Activated T-helper 2 cell treated with anti-CD3 and anti-CD28 coated beads, Interferon-gamma antibody, Interleukin-2, Interleukin-4, amounts not matched to agents 10 μg/mL and 5 μg/mL and 100 μg/mL, durations not matched to agents 14 hours and 24 hours and 36 hours (primary cell): ENCODE measurements at regions not wholly inside any gene's neighbourhood (a gene's known extent, or its start where the extent isn't known, plus 50 kb on each side); places are given as distances from the start of the nearest gene placed in this dataset.

Experiments used
- DNase-seq: peaks from one replicate; pipeline ENCODE4 v3.0.0; 2021; ENCODE audit warnings: low spot score
- H3K27ac Mint-ChIP-seq: one replicate; pipeline ENCODE4 v1.8.0; 2021; ENCODE audit warnings: mixed read lengths
- H3K27me3 Mint-ChIP-seq: one replicate; pipeline ENCODE4 v1.8.0; 2021; ENCODE audit warnings: low read depth, mixed read lengths
- H3K36me3 Mint-ChIP-seq: one replicate; pipeline ENCODE4 v1.8.0; 2021; ENCODE audit warnings: low read depth, mixed read lengths
- H3K4me1 Mint-ChIP-seq: one replicate; pipeline ENCODE4 v1.8.0; 2021; ENCODE audit warnings: low read depth, mixed read lengths
- H3K4me3 Mint-ChIP-seq: one replicate; pipeline ENCODE4 v1.8.0; 2021; ENCODE audit warnings: low read depth, mild to moderate bottlenecking, moderate library complexity, mixed read lengths
- H3K9me3 Mint-ChIP-seq: one replicate; pipeline ENCODE4 v1.8.0; 2021; ENCODE audit warnings: mixed read lengths
- intact Hi-C: fragments of 100-400 bp; cut with micrococcal nuclease; formaldehyde crosslinking; loops from one replicate; pipeline ENCODE4 v1.15.1; 2023

DNA sequence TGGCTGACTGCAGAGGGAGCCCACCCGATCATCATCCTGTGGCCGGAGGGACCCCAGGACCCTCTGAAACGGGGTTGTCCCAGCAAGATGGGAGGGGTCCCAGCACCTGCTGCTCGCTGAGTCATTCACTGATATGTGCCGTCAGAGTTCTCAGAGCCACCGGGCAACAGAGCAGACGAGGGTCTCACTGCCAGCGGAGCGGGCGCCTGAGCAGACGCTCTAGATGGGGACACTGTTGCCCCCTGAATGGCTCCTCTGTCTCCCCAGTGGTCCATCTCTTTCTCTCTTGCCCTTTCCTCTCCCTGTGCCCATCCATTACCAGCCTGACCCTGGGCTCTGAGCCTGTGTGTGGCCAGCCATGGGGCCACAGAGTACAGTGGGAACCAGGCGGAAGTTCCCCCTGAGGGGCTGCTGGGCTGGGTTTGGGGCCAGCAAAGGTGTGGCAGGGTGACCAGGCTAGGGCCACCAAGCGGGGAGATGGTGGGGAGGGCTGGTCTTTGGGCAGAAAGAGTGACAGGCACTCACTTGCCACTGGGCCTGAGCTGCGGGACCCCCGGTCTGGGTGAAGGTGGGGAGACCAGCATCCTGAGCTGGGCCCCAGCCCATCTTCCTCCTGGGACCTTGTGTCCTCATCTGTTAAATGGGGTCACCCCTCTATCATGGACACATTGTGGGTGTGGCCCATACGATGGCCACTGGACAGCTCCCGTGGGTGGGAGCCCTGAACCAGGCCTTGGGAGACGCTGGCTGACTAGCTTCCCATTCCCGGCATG is 90.9 kb downstream of the HMX1 start:
- Mint-ChIP-seq H3K36me3 (no peaks in the 10 kb centered on the region), H3K4me1 (no peaks in the 10 kb centered on the region), H3K9me3 (no peaks in the 10 kb centered on the region), H3K27me3 (no peaks in the 10 kb centered on the region), H3K4me3 (no peak overlapping the region), H3K27ac (no peak overlapping the region)
- intact Hi-C loops, result no loop called here
- no peak for DNase-seq

DNA sequence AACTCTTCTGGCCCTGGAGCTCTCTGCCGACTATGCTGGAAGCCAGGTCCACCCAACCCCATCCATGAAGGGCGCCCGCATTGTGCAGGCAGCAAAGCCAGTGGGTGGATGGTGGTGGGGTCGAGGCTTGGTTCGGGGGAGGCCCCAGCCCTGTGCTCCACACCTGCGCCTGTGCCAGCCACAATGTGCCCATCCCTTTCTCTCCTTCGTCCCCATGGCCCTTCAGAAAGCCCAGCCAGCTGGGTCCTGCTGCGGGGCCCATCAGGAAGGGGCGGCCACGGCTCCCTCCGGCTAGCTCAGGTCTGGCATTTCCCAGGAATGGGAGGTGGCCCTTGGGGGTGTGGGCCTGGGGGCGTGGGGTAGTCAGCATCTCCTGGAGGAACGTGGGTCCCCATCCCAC is 91.6 kb downstream of the HMX1 start:
- Mint-ChIP-seq H3K9me3 (no peaks in the 10 kb centered on the region), H3K27me3 (no peaks in the 10 kb centered on the region), H3K4me3 (no peak overlapping the region), H3K4me1 (no peaks in the 10 kb centered on the region), H3K27ac (no peak overlapping the region), H3K36me3 (no peaks in the 10 kb centered on the region)
- intact Hi-C loops, result no loop called here
- no peak for DNase-seq

DNA sequence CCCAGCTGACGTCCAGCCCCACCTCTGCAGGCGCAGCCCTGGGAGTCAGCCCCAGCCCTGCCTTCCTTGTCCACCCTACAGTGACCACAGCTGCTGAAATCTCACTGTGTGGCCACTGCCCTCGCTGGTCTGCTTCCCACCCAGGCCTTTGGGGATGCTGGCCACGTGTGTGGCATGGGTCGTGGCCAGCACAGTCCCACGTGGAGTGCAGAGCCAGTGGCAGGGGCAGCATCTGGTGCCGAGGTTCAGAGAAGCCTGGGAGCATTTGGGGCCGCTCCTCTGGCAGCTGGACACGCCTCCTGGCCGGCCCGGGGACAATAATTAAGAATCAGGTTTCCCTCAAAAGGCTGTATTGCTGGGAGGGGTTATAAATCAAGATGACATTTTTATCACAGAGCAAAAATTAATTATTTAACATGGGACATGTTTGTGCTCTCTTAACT is 92.1 kb downstream of the HMX1 start:
- no peak for DNase-seq
- no peaks in the 10 kb centered on the region for H3K27me3 Mint-ChIP-seq
- no peak overlapping the region for H3K27ac Mint-ChIP-seq
- H3K4me1 Mint-ChIP-seq, result no peaks in the 10 kb centered on the region
- no peak overlapping the region for H3K4me3 Mint-ChIP-seq
- intact Hi-C loops, result no loop called here
- H3K9me3 Mint-ChIP-seq, result no peaks in the 10 kb centered on the region
- H3K36me3 Mint-ChIP-seq, result no peaks in the 10 kb centered on the region

DNA sequence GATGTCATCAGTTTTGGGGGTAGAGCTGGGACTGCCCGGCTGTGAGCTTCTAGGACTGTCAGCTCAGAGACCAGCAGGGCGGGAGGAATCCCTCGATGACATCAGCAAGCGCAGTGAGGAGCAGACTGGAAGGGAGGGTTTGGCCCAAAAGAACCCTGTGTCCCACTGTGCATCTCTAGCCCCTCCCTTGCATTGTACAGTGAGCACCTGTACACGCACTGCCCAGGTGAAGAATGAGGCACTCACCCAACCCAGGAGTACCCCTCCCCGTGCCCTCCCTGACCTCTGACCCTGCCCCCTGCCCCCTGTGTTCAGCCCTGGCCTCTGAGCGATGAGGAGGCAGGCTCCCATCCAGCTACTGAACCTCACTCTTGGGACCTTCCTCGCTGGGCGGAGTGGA is 92.9 kb downstream of the HMX1 start:
- no peak overlapping the region for H3K4me3 Mint-ChIP-seq
- H3K9me3 Mint-ChIP-seq, result no peaks in the 10 kb centered on the region
- H3K27ac Mint-ChIP-seq, result no peak overlapping the region
- no peaks in the 10 kb centered on the region for H3K27me3 Mint-ChIP-seq
- no peaks in the 10 kb centered on the region for H3K4me1 Mint-ChIP-seq
- no peak for DNase-seq
- H3K36me3 Mint-ChIP-seq, result no peaks in the 10 kb centered on the region
- intact Hi-C loops, result no loop called here

DNA sequence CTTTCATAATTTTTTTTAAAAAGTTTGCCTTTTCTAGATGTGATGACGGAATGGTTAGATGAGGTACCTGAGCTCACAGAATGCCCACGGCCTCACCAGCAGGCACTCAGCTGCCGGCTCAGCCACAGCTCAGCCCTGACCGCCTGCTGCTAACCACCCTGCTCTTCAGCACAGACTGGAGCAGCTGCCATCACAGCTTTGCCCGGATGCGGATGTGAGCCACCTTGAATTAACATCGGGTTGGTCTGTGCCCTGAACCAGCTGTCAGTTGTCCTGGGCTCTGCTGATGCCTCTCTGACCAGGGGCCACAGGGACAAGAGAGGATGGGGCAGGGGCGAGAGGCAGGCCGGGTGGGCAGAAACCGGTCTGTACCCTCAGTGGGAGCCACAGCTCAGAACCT is 93.3 kb downstream of the HMX1 start:
- intact Hi-C loops, result no loop called here
- Mint-ChIP-seq H3K4me3 (no peak overlapping the region), H3K9me3 (no peaks in the 10 kb centered on the region), H3K36me3 (no peaks in the 10 kb centered on the region), H3K27ac (no peak overlapping the region), H3K27me3 (no peaks in the 10 kb centered on the region), H3K4me1 (no peaks in the 10 kb centered on the region)
- DNase-seq, result no peak

DNA sequence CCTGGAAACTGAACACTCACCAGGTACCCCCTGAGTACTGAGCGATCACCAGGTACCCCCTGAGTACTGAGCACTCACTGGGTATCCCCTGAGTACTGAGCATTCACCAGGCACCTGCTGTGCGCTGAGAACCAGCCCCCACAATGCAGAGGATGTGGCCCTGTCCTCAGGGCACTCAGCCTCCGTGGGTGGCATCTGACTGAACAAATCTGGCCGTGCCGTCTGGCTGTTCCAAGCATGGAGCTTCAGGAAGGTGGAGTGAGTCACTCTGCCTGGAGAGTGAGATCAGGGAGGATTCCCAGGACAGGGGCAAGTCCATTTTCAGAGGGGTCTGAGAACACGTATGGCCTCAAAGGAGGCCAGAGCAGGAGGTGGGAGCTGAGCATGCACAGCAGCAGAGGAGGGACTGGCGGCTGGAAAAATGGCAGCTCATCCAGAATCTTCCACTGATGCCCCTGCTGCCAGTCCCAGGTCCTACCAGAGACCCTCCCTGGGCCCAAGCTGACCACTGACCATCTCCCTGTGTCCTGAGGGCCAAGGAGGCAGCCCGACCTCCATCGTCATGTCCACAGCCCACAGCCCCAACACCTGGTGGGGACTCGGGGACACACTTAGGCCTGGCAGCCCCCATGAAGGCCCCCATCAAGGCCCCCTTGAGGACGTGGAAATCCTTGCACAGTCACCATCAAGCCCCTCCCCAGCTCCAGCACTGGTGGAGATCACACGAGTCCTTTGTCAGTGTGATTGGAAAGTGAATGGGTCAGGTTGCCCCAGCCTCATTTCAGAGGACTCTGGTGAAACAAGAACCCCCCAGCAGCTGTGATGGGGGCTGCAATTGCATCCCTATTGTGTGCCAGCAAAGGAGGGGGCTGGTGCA is 94.1 kb downstream of the HMX1 start:
- Mint-ChIP-seq H3K4me3 (no peak overlapping the region), H3K9me3 (no peaks in the 10 kb centered on the region), H3K36me3 (no peaks in the 10 kb centered on the region), H3K27ac (no peak overlapping the region), H3K27me3 (no peaks in the 10 kb centered on the region), H3K4me1 (no peaks in the 10 kb centered on the region)
- no peak for DNase-seq
- intact Hi-C loops, result no loop called here

DNA sequence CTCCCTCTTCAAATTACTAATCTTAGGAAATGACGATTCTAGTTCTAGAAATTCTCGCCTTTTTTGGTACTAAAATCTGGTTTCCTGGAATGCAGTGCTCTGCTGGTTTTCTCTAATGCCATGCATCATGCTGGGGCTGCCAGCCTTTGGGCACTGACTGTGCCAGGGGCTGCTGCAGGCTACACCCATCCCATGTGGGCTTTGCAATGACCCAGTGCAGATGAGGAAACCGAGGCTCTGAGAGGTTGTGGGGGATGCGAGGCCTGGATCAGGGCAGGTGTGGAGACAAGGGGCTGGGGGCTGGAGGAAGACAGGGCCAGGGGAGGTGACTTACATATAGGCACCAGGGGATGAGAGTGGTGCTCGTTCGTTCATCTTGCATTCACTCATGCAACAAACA is 95.3 kb downstream of the HMX1 start:
- no peak overlapping the region for H3K27ac Mint-ChIP-seq
- no peaks in the 10 kb centered on the region for H3K36me3 Mint-ChIP-seq
- no peaks in the 10 kb centered on the region for H3K9me3 Mint-ChIP-seq
- no peaks in the 10 kb centered on the region for H3K4me1 Mint-ChIP-seq
- no peak for DNase-seq
- H3K4me3 Mint-ChIP-seq, result no peak overlapping the region
- no peaks in the 10 kb centered on the region for H3K27me3 Mint-ChIP-seq
- intact Hi-C loops, result no loop called here

DNA sequence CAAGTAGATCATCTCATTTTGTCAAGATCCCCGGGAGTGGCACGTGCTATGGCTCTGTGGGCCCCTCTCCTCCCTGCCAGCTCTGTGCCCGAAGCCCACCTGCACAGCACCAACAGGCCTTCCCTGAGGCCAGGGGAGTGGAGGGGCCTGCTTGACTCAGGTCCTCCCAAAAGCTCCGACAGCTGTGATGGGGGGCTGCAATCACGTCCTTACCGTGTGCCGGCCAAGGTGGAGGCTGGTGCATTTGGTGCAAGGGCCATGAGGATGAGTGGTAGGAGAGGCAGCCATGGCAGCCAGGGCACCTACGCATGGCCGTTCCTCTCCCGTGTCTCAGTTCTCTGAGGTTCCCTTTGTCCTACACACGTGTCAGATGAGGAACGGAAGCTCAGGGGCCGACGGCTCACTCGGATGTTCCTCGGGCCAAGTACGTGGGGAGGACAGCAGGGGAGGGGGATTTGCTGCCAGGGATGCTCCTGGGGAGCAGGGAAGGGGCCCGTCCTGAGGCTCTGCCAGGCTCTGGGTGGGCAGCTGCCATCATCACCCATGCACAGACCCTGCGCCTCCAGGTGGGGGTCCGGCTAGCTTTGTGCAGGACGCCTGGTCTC is 95.8 kb downstream of the HMX1 start:
- Mint-ChIP-seq H3K36me3 (no peaks in the 10 kb centered on the region), H3K4me1 (no peaks in the 10 kb centered on the region), H3K4me3 (no peak overlapping the region), H3K27ac (no peak overlapping the region), H3K27me3 (no peaks in the 10 kb centered on the region), H3K9me3 (no peaks in the 10 kb centered on the region)
- DNase-seq, result no peak
- intact Hi-C loops, result no loop called here

DNA sequence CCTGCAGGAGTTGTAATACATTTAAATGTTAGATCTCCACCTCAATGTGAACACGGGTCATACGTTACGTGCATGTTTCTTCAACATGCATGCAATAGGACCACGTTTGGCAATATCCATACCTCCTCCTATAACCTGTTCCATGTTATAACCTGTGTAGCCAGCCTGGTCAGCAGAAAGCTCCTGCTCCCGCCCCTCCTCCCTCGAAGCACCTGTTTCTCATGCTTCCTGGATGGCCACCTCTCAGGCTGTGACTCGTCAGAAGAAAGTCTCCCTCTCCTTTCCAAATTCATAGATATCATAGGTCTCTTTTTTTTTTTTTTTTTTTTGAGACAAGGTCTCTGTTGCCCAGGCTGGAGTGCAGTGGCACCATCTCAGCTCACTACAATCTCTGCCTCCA is 96.5 kb downstream of the HMX1 start:
- H3K4me1 Mint-ChIP-seq, result no peaks in the 10 kb centered on the region
- H3K27me3 Mint-ChIP-seq, result no peaks in the 10 kb centered on the region
- no peak for DNase-seq
- H3K27ac Mint-ChIP-seq, result no peak overlapping the region
- intact Hi-C loops, result no loop called here
- no peak overlapping the region for H3K4me3 Mint-ChIP-seq
- no peaks in the 10 kb centered on the region for H3K9me3 Mint-ChIP-seq
- no peaks in the 10 kb centered on the region for H3K36me3 Mint-ChIP-seq

DNA sequence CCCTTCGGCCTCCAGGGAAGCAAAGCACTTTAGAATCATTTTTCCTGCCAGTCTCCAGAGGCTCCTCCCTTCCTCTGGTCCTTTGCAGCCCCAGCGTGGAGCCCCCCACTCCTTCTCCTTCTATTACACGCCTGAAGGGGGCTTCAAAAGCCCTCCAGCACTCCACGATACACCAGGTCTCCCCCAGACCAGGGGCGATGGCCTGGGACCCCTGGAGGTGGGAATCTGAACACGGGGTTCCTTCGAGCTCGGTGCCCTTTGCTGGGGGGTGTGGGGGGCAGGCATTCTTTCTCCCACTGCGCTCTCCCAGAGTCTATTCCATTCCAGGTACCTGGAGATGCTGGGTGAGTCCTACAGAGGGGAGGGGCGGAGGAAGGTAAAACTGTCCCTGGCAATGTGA is 97.6 kb downstream of the HMX1 start:
- H3K27ac Mint-ChIP-seq, result no peak overlapping the region
- intact Hi-C loops, result no loop called here

DNA sequence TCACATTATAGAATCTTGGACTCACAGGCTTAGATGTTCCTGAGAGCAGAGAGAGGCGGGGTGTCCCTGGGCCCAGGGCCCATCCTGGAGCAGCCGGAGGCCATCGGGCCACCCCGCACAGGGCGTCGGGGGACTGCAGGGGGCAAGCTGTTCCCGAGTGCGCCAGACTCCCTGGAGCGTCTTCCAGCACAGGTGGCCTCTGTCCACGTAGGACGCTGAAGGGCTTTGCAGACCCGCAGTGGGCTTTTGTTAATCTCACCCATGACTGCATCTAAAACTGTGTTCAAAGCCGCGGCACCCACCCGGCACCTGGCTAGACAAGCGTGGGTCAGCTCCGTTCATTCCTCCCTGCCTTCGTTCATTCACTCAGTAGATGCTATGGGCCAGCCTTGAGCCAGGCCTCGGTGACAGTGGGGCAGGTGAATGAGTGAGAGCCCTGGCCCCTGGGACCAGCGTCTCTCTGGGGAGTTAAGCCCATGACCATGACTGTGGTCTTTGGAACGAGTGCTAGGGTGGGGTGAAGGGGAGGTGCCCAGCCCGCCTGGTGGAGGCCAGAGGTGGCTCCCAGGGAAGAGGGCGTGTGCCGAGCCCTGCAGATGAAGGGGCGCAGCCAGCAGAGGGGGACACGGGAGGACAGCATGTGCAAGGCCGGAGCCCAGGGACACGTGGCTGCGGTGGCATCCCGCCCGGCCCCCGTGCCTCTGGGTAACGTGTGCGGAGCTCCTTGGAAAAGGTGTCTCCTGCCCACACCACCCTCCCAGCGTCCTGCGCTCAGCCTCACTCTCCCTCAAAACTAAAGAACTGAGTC is 98.3 kb downstream of the HMX1 start:
- intact Hi-C loops, result no loop called here
- Mint-ChIP-seq H3K27ac (no peak overlapping the region), H3K9me3 (no peaks in the 10 kb centered on the region), H3K4me3 (no peak overlapping the region), H3K27me3 (no peaks in the 10 kb centered on the region), H3K4me1 (no peaks in the 10 kb centered on the region), H3K36me3 (no peaks in the 10 kb centered on the region)
- no peak for DNase-seq

More for the DNA sequence above, 97.6 kb downstream of the HMX1 start:
- H3K27me3 Mint-ChIP-seq, result no peaks in the 10 kb centered on the region
- no peaks in the 10 kb centered on the region for H3K36me3 Mint-ChIP-seq
- no peak for DNase-seq
- H3K4me1 Mint-ChIP-seq, result no peaks in the 10 kb centered on the region
- no peaks in the 10 kb centered on the region for H3K9me3 Mint-ChIP-seq
- H3K4me3 Mint-ChIP-seq, result no peak overlapping the region

DNA sequence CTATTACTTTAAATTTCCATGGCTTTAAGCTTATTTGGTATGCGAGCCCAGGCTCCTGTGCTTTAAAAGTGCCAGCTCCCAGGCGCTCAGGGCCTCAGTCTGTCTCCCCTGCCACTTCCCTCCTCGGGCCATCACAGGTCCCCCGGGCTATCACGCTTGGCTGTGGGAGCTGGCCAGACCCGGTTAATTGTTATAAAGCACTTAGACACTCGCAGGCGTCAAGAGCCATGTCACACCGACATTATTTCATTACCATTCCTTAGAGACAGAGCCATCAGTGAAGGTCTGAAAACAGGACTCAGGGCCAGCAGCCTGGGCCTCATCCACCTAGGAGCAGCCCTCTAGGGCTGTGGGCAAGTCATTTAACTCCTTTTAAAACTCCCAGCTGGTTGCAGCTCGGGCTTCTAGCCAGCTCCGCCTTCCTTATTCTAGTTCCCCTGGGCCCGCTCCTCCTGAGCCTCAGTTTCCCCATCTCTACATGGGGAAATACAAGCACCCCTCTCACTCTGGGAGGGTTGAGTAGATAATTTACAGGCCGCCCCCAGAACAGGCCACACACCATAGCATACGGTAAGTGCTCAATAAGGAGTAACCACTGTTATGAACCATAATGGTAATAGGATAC is 99.0 kb downstream of the HMX1 start:
- intact Hi-C loops, result no loop called here
- no peak overlapping the region for H3K4me3 Mint-ChIP-seq
- DNase-seq, result no peak
- no peak overlapping the region for H3K27ac Mint-ChIP-seq
- H3K27me3 Mint-ChIP-seq, result no peaks in the 10 kb centered on the region
- no peaks in the 10 kb centered on the region for H3K9me3 Mint-ChIP-seq
- H3K4me1 Mint-ChIP-seq, result no peaks in the 10 kb centered on the region
- H3K36me3 Mint-ChIP-seq, result no peaks in the 10 kb centered on the region
